Lower leg skin (tissue), 4 donors: ENCODE measurements at regions not wholly inside any gene's neighbourhood (a gene's known extent, or its start where the extent isn't known, plus 50 kb on each side); places are given as distances from the start of the nearest gene placed in this dataset.

Experiments used
- DNase-seq, 2 donors: peaks; one replicate each; pipeline ENCODE4 v3.0.0-alpha.2; 2019; ENCODE audit warnings: low spot score in 2 of 2
- H3K4me3 ChIP-seq: fragments of 200-600 bp; sonication (generic); 2 replicates; pipeline ENCODE4 v1.5.1; 2017; ENCODE audit warnings: mild to moderate bottlenecking, low read depth; ENCODE audit not compliant: poor library complexity, severe bottlenecking
- CTCF ChIP-seq, 3 donors: fragments of 450-650 bp; IDR thresholded peaks; one replicate each; pipeline ENCODE4 v1.5.1; 2016; ENCODE audit warnings: antibody characterized with exemption in 3 of 3, mild to moderate bottlenecking in 3 of 3, moderate library complexity in 2 of 3
- POLR2A ChIP-seq, 2 donors: fragments of 450-650 bp; IDR thresholded peaks; one replicate each; pipeline ENCODE4 v1.6.1; 2016 to 2017; ENCODE audit warnings: antibody characterized with exemption in 2 of 2, mild to moderate bottlenecking in 1 of 2, moderate library complexity in 1 of 2
- WGBS, 2 donors: methylation state at CpG; one replicate each; pipeline ENCODE4 v1.1.5; 2018; 5-methylcytosine and 5-hydroxymethylcytosine counted together
- intact Hi-C: fragments of 100-400 bp; cut with DNase I; formaldehyde crosslinking; loops from one replicate; pipeline ENCODE4 v1.15.0; 2023; ENCODE audit warnings: low total_unique reads

GRCh38 chr4:8700531-8700930, 108.0 kb downstream of the CPZ start:
- intact Hi-C loops = no loop called here
- H3K4me3 ChIP-seq = no peak overlapping the region
- WGBS, 2 donors = 23 to 28% methylated on average over 17 of the region's 17 CpGs
- peak in 1 of 2 donors; percentile 76 for DNase-seq
- TF ChIP-seq CTCF (IDR thresholded peaks at IDR 0.05) (no peak), POLR2A (IDR thresholded peaks at IDR 0.05) (no peak)

GRCh38 chr4:8699479-8700145, 107.0 kb downstream of the CPZ start:
- DNase-seq = peak in 1 of 2 donors; percentile 76
- TF ChIP-seq POLR2A (IDR thresholded peaks at IDR 0.05) = no peak
- no peak for TF ChIP-seq CTCF (IDR thresholded peaks at IDR 0.05)
- 78% methylated on average over 24 of the region's 24 CpGs for WGBS, 2 donors
- intact Hi-C loops = no loop called here
- no peak overlapping the region for H3K4me3 ChIP-seq

GRCh38 chr4:8699063-8699385, 106.5 kb downstream of the CPZ start:
- no peak for DNase-seq
- intact Hi-C loops = no loop called here
- TF ChIP-seq POLR2A (IDR thresholded peaks at IDR 0.05) = no peak
- H3K4me3 ChIP-seq = no peak overlapping the region
- WGBS, 2 donors = 67 to 81% methylated on average over 4 of the region's 4 CpGs

- TF ChIP-seq CTCF (IDR thresholded peaks at IDR 0.05) (no peak), POLR2A (IDR thresholded peaks at IDR 0.05) (no peak)
These were observed 105.9 kb downstream of the CPZ start for GRCh38 chr4:8698341-8699062.

GRCh38 chr4:8697826-8698225, 105.3 kb downstream of the CPZ start:
- peak in 1 of 2 donors; percentile 66 for DNase-seq

More at GRCh38 chr4:8698341-8699062, 105.9 kb downstream of the CPZ start:
- intact Hi-C loops = no loop called here
- DNase-seq = peak in 1 of 2 donors; percentile 65
- WGBS, 2 donors = 91 to 92% methylated on average over 19 to 20 of the region's 20 CpGs
- no peak overlapping the region for H3K4me3 ChIP-seq

More at GRCh38 chr4:8697826-8698225, 105.3 kb downstream of the CPZ start:
- intact Hi-C loops = no loop called here
- TF ChIP-seq POLR2A (IDR thresholded peaks at IDR 0.05) = no peak
- TF ChIP-seq CTCF (IDR thresholded peaks at IDR 0.05) = no peak
- 84 to 87% methylated on average over 6 to 7 of the region's 7 CpGs for WGBS, 2 donors
- H3K4me3 ChIP-seq = no peak overlapping the region
